ENCODE measurements at regions not wholly inside any gene's neighbourhood (a gene's known extent, or its start where the extent isn't known, plus 50 kb on each side); places are given as distances from the start of the nearest gene placed in this dataset.
"Not testable (repeated sequence)": the region's sequence is repeated elsewhere in the genome, so short reads cannot be mapped to it uniquely, and the experiment has no call there.

DNA sequence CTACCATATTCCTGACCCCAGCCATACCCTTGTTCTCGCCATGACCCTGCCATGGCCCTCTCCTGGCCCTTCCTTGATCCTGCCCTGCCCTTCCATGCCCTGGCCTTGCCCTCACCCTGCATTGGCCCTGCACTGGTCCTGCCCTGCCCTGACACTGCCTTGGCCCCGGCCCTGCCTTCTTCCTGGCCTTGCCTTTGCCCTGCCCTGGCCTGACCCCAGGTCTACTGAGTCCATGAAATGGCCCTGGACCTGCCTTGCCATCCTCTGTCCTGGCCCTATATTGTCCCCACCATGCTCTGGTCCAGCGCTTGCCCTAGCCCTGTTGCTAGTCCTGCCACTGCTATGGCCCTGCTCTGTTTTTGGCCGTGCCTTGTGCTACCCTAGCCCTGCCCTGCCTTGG is 536.1 kb downstream of the FOXD4L6 start:
- in situ Hi-C loops (cut with HindIII; ENCODE audit: low sequenced_read_pairs): not testable (repeated sequence)

DNA sequence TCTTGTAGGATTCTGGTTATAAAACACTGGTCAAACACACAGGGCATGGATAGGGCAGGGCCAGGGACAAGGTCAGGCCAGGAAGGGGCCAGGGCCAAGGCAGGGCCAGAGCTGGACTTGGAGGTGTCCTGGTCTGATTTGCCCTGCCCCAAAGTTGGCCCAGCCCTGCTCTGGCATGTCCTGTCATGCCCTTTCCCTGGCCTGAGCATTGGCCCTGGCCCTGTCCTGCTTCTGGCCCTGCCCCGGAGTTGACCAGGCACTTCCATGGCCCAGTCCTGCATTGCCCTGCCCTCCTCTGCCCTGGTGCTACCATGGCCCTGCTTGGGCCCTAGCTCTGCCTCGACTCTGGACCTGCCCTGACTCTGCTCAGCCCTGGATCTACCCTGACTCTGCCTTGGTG is 536.6 kb downstream of the FOXD4L6 start:
- in situ Hi-C loops (cut with HindIII; ENCODE audit: low sequenced_read_pairs): not testable (repeated sequence)
- peak; percentile 3 for DNase-seq (ENCODE audit: low spot score)

More for the DNA sequence above, 536.1 kb downstream of the FOXD4L6 start:
- not testable (repeated sequence) for DNase-seq (ENCODE audit: low spot score)

DNA sequence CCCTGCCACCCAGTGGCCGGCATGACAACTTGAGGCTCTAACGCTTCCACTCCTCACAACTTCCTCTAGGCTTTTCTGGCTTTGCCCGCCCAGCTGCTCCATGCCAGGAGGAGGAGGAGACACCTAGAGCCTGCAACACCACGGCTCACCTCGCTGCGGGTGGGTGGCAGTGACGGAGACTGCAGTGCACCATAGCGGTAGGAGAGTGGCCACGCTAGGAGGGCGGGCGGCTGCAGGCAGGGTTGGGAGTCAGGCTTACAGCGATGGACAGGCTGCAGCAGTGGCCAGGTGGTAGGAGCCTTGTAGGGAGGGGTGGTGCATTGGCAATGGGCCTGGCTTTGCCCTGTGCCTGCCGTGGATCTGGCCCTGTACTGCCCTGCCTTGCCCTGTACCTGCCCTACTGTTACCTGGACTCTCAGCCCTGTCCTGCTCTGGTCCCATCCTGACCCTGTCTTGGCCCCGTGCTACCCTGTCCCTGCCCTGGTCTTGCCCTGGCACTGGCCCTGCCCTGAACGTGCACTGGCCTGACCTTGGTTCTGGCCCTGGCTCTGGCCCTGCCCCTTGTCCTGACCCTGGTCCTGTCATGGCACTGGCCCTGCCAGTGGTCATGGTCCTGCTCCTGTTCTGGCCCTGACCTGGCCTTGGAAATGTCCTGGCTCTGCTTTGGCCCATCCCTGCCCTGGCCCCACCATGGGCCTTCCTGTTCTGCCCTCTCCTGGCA is 540.8 kb downstream of the FOXD4L6 start:
- in situ Hi-C loops (cut with HindIII; ENCODE audit: low sequenced_read_pairs): not testable (repeated sequence)

DNA sequence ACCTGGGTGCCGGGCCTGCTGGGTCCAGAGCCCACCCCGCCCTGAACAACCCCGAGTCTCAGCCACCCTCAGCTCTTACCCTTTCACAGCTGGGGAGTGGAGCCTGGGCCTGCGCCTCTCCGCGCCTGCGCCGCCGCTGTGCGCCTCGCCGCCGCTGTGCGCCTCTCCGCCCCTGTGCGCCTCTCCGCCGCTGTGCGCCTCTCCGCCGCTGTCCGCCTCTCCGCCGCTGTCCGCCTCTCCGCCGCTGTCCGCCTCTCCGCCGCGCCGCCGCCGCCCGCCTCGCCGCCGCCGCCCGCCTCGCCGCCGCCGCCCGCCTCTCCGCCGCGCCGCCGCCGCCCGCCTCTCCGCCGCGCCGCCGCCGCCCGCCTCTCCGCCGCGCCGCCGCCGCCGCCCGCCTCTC is 544.4 kb downstream of the FOXD4L6 start:
- in situ Hi-C loops (cut with HindIII; ENCODE audit: low sequenced_read_pairs); DNase-seq (ENCODE audit: low spot score): not testable (repeated sequence)

More for the DNA sequence above, 540.8 kb downstream of the FOXD4L6 start:
- DNase-seq (ENCODE audit: low spot score): peak; percentile 14

DNA sequence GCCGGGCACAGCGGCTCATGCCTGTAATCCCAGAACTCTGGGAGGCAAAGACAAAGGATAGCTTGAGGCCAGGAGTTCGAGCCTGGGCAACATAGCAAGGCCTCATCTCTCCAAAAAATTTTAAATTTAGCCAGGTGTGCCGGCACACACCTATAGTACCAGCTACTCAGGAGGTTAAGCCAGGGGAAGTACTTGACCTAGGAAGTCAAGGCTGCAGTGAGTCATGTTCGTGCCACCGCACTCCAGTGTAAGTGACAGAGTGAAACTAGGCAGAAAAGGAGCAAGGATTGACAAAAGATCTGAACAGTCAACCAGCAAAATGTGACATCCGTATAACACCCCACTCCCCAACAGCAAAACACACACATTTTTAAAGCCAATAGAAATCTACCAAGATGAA is 545.3 kb downstream of the FOXD4L6 start:
- in situ Hi-C loops (cut with HindIII; ENCODE audit: low sequenced_read_pairs); DNase-seq (ENCODE audit: low spot score): not testable (repeated sequence)

DNA sequence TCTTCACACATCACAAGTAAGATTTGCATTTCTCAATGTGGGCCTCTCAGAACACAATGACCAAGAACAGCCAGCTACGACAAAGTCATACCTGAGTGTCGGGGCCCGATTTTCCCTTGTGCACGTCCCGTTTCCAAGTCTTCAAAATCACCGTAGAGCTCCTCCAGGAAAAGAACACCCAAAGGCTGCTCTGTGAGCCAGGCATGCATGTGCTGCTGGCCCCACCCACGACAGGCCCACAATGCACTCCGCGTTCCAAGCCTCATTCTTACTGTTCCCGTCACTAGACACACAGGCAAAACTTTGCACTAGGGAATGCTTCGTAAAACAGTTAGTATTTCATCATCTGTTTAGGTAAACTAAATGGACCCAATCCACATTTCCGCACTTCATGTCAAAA is 549.6 kb downstream of the FOXD4L6 start:
- DNase-seq (ENCODE audit: low spot score); in situ Hi-C loops (cut with HindIII; ENCODE audit: low sequenced_read_pairs): not testable (repeated sequence)

All from G401 (cell line).